H4 (cell line): ENCODE measurements at regions not wholly inside any gene's neighbourhood (a gene's known extent, or its start where the extent isn't known, plus 50 kb on each side); places are given as distances from the start of the nearest gene placed in this dataset.
"Not testable (repeated sequence)": the region's sequence is repeated elsewhere in the genome, so short reads cannot be mapped to it uniquely, and the experiment has no call there.

Experiments
- DNase-seq: peaks from one replicate; pipeline ENCODE4 v3.0.0-alpha.2; 2015; ENCODE audit warnings: low spot score

DNA sequence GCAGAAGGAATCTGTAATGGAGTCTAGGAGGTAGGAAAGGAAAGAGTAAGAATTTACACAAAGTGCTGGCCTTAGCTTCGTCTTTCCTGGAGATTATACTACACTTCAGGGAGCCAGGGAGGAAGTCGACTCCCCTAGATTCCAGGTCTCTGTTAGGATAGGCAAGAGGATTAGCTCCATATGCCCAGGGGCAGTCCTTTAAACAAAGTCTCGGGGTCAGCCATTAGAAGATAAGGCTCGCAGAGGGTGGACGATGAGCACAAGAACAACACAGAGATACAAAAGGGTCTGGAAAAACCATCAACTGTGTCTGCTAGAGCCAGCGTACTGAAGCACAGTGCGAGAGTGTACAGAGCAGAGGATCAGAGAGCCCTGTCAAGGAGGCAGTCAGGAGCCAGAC lies 344.7 kb upstream of the TNC start:
- DNase-seq, result no peak

DNA sequence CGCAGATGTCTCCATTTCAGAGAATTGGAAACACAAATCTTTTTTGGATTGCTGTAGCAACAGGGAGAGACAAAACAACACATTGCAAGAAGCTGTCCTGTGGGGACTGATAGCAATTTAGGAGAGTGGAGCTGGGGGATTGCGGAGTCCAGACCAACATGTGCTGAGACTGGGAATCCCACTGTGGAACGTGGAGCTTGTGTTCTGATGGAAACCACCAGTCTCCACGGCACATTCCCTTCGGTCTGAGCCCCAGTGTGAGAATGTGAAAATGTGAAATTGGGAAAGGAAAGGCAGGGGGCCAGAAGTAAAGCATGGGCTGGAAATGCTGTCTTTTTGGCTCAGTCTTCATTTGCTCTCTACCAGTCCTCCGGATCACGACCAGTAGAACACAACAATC lies 348.8 kb upstream of the TNC start:
- DNase-seq, result no peak

DNA sequence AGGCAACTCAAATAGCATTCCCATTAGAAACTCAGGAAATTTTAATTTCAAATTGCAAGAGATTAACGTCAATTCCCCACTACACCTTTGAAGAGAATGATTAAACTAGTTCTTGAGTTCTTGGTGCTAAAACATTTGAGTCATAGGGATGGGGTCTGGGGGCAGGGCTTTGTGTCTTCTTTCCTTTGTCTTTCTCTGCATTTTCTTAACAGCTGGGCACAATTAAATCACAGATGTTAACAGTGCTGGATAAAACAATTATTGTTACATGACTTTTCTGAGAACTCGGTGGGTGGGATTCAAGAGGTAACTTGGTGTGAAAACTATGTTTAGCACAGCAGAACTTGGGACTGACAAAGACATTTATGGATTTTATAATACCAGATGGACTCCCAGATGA lies 351.9 kb upstream of the TNC start:
- DNase-seq, result no peak

DNA sequence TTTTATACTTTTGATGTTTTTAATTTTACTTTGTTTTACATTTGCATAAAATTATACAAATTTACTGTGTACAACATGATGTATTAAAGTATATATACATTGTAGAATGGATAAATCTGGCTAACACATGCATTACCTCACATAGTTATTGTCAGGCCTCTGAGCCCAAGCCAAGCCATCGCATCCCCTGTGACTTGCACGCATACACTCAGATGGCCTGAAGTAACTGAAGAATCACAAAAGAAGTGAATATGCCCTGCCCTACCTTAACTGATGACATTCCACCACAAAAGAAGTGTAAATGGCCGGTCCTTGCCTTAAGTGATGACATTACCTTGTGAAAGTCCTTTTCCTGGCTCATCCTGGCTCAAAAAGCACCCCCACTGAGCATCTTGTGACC lies 355.1 kb upstream of the TNC start:
- not testable (repeated sequence) for DNase-seq

DNA sequence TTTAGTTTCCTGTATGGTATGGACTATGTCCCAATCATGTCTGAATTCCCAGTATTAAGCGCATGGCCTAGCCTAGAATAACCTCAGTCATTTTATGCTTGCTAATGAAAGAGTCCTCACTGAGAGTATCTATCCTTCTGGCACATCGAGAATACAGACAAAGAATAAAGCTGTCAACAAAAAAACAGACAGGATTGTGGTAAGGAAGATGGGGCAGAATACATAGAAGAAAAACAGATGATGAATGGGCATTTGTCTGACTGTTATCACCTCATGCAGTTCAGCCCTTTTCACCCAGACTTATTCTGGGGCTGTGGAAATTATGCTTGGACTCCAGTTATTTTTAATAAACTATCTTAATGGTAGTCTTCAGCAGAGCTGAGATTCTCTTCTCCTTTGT lies 363.8 kb upstream of the TNC start:
- DNase-seq, result no peak

DNA sequence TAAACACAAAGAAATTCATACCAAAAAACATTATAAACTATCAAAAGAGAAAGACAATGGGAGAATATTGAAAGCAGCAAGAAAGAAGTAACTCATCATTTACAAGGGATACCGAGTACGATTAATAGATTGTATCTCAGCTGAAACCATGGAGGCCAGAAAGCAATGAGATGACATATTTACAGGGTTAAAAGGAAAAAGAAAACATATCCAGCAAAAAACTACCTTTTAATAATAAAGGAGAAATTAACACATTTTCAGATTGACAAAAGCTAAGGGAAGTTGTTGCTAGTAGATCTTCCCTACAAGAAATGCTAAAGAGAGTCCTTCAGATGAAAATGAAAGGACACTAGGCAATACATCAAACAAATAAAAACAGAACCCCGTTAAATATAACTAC lies 364.8 kb upstream of the TNC start:
- no peak for DNase-seq

DNA sequence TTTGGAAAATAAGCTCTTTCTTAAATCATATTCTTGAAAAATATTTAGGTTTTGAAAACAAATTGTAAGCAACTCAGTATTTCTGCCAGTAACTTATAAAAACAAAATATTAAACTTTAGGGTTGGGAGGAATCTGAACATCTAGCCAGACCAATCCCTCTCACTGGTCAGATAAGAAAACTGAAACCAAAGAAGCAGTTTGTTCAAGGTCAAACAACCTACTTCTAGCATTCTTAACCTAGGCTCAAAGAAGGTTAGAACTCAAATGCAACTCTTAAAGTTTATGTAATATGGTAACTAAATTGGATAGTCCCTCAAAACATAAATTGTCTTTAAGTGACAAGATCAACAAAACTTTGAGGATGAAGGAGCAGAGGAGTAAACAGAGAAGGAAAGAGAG lies 374.9 kb upstream of the TNC start:
- DNase-seq, result no peak

DNA sequence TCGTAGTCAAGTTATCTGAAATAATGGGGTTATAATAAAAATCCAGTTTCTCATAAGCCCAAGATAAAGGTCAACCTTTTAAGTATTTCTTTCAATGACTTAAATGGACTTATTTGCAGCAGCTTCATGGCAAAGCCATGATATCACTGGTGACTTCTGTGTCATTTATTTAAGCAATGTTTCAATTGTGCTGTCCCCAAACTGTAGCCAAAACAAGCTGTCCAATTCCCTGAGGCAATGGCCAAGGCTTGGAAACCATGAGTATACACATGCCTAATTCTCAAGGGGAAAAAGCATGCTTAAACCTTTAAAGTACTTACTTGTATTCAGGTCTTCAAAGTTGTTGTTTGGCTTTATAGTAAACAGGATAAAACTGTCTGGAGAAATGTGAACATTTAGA lies 376.4 kb upstream of the TNC start:
- peak; percentile 43 for DNase-seq

DNA sequence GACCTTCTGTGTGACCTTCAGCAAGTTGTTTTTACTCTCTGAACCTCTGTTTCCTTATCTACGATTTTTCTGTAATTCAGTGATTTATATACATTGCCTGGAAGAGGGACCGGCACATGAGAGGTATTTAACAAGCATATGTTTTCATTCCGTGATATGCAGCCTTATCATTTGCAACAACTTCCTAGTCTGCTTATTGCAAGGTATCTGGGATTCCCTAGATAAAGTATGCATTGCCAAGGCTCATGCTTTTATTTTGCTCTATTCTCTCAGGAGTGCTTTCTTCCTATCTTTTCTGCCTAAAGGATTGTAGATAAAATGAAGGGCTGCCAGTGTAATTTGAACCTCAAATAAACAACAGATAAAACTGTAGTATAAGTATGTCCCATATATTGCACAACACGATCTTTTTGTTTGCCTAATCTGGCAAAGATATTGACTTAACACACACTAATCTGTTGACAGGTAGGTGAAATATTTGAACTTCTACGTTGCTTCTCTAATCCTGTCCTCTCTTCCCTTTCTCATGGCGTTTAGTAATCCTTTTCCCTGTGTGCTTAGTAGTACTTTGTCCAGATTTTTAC lies 377.2 kb upstream of the TNC start:
- DNase-seq, result no peak

DNA sequence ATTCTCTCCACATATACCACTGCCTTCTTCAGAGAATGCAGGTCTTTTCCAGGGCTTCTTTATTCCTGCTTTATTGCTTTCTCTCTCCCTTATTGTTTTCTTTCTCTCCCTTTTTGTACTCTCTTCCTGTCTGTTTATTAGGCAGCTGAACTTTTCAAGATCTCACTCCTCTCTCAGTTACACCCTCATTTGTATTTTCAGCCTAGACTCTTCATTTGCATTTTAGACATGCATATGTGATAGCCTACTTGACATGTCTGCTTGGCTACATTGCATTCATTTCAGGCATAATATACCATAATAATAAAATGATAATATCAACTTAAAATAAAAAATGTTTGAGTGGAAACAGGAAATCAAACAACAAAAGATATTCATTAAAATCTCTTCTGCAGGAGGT lies 377.9 kb upstream of the TNC start:
- no peak for DNase-seq

DNA sequence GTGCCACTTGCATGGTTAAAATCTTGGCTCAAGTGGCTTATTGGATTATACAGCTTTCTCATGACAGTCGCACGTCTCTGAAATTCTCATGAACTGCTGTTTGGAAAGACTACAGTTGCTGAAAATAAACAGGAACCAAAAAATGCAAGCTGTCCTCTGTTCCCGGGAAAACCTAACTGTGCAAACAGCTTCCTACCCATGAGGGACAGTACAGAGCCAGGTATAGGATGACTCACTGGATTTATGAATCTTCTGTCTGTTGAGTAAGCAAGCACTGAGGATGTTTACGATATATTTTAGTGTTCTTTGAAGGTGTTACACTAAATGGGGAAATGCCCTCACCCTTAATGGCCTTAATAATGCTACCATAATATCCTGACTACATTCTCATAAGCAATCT lies 380.3 kb upstream of the TNC start:
- DNase-seq, result no peak

DNA sequence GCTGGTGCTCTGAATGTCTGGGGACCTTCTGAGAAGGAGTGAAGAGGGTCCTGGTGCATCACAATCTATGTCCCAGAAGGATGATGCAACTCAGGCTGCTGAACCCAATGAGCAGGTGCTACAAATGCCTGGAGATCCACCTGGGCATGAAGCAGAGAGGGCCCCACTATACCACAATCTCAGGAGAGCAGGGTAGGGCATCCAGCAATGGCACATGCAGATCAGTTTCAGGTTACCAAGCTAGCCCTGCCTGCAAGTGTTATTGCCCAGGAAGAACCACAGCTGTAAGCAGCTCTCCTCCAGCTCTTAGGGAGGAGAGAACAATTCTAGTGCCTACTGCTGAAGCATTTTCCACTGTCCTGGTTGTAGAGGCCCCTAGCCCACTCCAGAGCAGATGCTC lies 389.2 kb upstream of the TNC start:
- no peak for DNase-seq

DNA sequence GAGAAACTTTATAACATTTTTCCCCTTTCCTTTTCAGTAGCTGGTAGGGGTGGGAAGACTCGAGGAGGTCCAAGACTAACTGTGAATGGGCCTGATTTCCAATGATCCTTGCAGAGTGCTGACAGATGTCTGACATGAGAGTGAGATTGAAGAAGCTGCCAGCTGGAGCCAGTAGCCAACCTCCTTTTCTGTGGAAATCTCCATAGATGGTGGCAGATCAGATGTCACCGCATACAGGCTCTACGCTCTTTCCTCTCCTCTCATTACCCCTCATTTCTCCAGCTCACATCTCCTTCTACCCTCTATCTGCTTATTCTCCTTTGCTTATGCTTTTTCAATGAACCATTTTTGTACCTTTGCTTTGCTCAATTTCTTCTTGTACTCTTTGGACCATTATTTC lies 395.2 kb upstream of the TNC start:
- DNase-seq, result no peak

DNA sequence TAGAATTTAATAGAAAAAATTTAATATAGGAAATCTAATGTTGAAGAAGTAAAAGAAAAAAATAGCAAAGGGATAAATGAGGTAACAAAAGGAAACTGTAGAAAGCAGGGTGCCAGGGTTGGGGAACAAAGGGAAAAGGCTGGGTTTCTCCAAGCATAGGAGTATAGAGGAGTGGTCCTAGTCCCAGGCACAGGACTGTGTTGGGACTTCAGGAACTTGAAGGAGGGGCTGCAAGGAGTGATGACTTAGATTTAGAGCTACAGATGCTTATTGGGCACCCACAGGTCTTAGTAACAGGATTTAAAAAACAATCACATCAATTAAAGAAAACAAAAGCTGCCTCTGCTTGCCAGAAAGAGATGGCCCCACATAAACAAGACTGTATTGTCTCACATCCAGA lies 396.5 kb upstream of the TNC start:
- no peak for DNase-seq

DNA sequence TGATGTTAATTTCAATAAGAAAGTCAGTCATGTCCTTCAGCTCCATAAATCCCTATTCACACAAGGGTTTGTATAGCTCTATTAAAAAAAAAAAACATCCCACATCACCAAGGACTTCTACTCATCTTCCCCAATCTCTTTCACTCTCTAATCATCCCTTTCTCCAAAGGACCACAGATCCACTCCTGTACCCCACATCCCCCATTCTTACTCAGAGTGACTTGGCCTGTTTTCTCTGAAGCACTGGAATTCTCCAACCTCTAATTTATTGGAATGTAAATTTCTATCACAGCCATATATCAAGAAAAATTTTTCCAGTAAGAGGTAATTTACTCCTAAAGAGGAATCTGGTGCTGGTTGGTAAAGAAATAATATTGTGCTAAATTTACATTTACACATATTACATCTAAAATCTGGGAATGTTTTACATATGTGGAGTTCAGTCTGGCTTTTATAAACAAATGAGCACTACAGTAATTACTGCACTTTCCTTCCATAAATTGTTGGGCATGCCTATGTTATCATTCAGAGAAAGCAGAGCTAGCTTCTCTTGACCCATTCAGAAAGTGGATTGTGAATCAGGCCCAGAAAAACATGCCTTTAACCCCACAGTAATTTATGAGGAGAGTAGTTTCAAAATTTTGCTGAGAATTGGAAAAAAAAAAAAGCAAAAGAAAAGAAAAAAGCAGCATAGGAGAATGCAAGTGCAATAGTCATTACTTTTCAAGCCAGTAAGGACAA lies 399.5 kb upstream of the TNC start:
- DNase-seq, result no peak

DNA sequence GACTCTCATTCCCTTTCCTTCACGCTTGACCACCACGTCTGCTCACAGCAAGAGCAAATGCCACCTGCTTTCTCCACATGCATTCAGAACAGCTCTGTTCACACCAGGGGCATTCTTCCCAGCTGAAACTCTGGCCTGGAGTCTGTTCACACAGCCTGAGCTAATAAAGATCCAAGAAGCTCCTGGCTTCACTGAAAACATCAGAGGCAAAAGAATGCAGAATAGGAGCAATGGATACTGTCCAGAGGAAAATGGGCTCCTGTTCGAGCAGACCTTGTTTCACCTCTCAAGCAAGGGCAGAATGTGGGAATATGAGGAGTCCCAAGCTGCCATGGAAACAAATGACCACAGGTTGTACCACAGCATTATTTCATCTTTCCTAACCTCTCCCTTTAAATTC lies 402.7 kb upstream of the TNC start:
- DNase-seq, result no peak

DNA sequence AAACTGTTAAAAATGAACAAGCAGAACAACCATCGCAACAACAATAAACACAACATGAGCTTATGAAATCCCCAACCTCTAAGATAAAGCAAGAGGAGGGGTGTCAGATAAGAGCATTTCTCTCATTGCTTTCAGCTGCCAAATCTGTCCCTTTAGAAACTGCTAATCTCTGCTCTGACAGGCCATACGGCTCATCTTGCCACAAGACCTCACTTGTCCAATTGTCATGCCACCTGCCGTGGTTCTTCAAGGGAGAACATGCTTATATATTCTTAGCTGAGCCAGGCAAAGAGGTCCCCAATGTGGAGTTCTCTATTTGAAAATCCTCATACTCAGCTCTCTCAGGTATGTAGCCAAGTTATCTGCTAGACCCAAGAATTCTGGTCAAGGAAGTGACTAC lies 405.0 kb upstream of the TNC start:
- no peak for DNase-seq

DNA sequence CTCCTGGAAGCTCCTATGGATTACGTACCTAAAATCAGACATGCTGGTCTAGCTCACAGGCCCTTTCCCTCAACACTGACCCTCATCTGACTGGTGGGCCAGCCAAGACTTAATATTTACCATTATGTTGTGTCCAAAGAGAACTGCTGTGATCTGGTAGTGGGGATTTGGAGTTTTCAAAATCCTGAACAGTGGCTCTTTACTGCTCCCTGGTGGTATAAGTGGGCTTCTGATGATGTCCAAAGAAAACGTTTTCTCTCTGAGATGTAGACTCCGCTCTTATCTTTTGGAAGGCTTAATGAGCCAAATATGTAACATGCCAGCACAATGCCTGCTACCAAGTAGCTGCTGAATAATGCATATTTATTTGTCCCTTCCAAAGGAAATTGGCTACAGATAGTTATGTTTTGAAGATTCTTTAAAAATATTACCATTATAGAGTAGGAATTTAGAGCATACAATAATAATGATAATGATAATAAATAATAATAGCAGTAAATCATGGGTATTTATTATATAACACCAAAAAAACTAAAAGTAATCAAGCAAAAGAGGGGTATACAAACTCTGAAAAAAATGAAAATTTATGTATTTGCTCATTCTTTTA lies 406.6 kb upstream of the TNC start:
- DNase-seq, result peak; percentile 53

DNA sequence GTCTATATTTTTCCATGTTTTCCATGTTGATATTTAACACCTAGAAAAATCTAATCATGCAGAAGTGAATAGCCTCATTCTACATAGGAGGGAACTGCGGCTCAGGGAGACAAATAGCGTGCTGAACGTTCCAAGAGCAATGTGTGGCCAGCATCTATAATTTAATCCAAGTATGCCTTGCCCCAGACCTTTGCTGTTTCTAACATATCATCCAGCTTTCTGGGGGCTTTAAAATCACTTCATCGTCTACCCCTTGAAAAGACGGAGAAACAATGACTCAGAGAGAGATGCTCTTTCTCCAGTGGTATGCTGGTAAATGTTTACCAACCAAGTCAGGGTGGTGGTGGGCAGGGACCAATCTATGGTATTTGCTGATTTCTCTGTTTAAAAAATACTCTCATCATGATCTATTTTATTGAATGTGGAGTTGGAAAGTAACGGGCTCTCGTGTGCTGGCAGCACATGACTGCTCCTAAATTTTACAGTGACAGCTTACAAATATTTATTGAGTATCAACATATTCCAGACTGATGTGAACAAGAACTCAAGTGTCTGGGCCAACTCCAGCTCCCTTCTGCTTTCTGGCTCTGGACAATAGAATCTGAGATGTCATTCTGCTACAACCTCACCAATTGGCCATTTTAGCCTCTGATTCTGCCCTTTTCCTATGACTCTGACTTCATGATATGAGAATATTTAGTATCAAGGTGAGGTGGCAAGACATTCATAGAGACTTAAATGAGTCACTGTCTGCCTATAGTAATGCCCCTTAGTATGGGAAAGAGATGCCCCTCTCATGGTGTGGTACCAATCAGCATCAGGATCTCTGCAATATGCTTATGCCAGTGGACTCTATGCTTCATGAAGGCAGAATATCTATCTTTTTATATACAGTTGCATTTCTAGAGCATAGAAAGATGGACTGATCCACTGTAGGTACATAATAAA lies 407.4 kb upstream of the TNC start:
- DNase-seq, result no peak

DNA sequence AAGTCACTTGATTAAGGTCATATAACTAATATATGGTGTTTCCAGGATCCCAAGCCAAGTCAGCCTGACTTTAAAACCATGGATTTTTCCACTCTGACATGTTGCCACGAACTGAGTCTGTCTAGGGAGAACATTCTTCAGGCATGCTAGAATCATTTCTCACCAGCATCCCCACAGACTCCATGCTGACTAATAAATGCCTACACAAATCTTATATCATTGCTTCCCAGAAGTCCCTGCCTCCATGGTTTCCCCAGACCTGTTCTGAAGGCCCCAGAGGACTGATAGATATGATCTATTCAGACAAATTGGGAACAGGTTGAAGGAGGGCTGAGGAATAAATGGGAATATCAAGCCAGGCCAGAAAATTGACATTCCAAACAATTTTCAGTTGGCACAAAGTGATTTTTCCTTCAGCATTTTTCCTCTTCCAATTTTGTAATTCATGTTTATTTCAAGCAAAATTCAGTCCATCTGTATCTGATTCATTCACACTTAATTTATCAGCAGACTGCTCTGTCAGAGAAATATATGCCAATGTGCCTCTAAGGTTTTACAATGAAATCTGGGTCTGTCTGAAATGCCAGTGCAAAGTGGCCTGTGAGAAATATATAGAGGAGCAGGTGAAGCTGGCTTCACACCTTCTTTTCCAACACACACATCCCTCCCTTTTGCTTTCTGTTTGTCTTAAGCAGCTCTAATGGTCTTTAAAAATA lies 413.6 kb upstream of the TNC start:
- no peak for DNase-seq

DNA sequence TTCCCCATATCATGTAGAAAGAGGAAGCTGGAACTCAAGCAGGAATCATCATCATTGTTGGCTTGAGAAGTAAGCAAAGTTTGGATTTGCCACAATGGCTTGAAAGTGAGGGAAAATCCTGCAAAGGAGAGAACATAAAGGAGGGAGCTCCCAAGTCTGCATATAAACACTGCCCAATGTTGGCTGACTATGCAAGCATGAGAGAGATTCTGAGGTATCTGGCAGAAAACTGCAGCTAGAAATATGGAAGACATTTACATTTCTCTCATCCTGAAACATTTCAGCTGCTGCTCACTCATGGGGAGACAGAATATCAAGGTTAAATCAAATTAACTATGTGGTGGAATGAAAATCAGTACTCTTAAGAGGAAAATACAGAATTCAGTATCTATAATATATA lies 415.6 kb upstream of the TNC start:
- no peak for DNase-seq

DNA sequence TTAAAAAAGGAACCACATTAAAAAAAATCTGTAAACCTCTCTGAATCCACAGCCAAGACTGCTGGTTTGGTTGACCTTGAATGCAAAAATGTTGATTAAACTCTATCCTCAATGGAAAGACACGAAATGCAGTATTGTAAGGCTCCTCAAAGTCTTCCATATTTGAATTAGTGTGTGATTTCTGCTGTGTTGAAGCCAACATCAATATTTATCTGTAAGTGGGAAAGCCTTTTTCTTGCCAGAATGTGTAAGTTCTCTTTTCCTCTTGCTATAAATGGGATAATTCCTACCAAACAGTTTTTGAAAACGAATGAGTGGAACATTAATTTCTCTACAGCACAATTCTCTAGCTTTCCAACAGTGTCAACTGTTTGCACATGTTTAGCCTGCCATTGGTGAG lies 422.1 kb upstream of the TNC start:
- DNase-seq, result no peak
